Esophagus muscularis mucosa (tissue), 4 donors: ENCODE measurements at regions not wholly inside any gene's neighbourhood (a gene's known extent, or its start where the extent isn't known, plus 50 kb on each side); places are given as distances from the start of the nearest gene placed in this dataset.

ENCODE experiments used
- CTCF ChIP-seq, 3 experiments: fragments of 200-600 bp in 2 of 3; fragments of 450-650 bp in 1 of 3; sonication (generic) in 2 of 3; IDR thresholded peaks; one replicate each; pipeline ENCODE4 v1.5.1; 2017 to 2019; ENCODE audit warnings: antibody characterized with exemption in 3 of 3, mild to moderate bottlenecking in 2 of 3, moderate library complexity in 1 of 3
- EP300 ChIP-seq: sonication (generic); formaldehyde crosslinking; IDR thresholded peaks from one replicate; pipeline ENCODE4 v1.6.1; 2017; ENCODE audit warnings: antibody characterized with exemption
- POLR2A ChIP-seq: fragments of 450-650 bp; IDR thresholded peaks from one replicate; pipeline ENCODE4 v1.6.1; 2017; ENCODE audit warnings: antibody characterized with exemption, moderate library complexity, mild to moderate bottlenecking, low read depth
- POLR2AphosphoS5 ChIP-seq, 2 donors: sonication (generic); formaldehyde crosslinking; IDR thresholded peaks; one replicate each; pipeline ENCODE4 v1.6.1; 2017; ENCODE audit warnings: antibody characterized with exemption in 2 of 2

- TF ChIP-seq CTCF (IDR thresholded peaks at IDR 0.05) = no peak
- no peak for TF ChIP-seq POLR2AphosphoS5 (IDR thresholded peaks at IDR 0.05)
- TF ChIP-seq POLR2A = no peak
- TF ChIP-seq EP300 = no peak
Measured at GRCh38 chr10:53508197-53508596, 735.6 kb upstream of the MBL2 start.
